Gastroesophageal sphincter (tissue), 3 donors: ENCODE measurements at regions not wholly inside any gene's neighbourhood (a gene's known extent, or its start where the extent isn't known, plus 50 kb on each side); places are given as distances from the start of the nearest gene placed in this dataset.
A peak's percentile ranks its signal among the peaks of the same experiment; 100 is the strongest.

Source experiments
- CTCF ChIP-seq, 4 experiments: fragments of 200-600 bp in 2 of 4; fragments of 450-650 bp in 2 of 4; sonication (generic) in 1 of 4; IDR thresholded peaks; one replicate each; pipeline ENCODE4 v1.5.1; 2017 to 2019; ENCODE audit warnings: antibody characterized with exemption in 4 of 4, mild to moderate bottlenecking in 2 of 4, moderate library complexity in 2 of 4
- EP300 ChIP-seq: sonication (generic); formaldehyde crosslinking; IDR thresholded peaks from one replicate; pipeline ENCODE4 v1.6.1; 2017; ENCODE audit warnings: antibody characterized with exemption, mild to moderate bottlenecking
- POLR2AphosphoS5 ChIP-seq: sonication (generic); formaldehyde crosslinking; IDR thresholded peaks from one replicate; pipeline ENCODE4 v1.6.1; 2017; ENCODE audit warnings: antibody characterized with exemption

- TF ChIP-seq CTCF (IDR thresholded peaks at IDR 0.05) = peak in 2 of 4 experiments; percentile 16 to 48
- TF ChIP-seq POLR2AphosphoS5 = no peak
- no peak for TF ChIP-seq EP300
These were observed 482.9 kb downstream of the AGTPBP1 start for GRCh38 chr9:85258823-85259370.
